NCI-H345 (cell line): ENCODE measurements at regions not wholly inside any gene's neighbourhood (a gene's known extent, or its start where the extent isn't known, plus 50 kb on each side); places are given as distances from the start of the nearest gene placed in this dataset.
"Not testable (repeated sequence)": the region's sequence is repeated elsewhere in the genome, so short reads cannot be mapped to it uniquely, and the experiment has no call there.

ENCODE experiments used
- DNase-seq: peaks from one replicate; lab custom pipeline; 2025; lab: John Stamatoyannopoulos, UW

- no peak for DNase-seq
Measured at GRCh38 chr13:50599927-50600326, 243.6 kb downstream of the DLEU7 start.

GRCh38 chr13:50608370-50608769, 235.1 kb downstream of the DLEU7 start:
- no peak for DNase-seq

- DNase-seq: no peak
Measured at GRCh38 chr13:50609011-50609410, 234.5 kb downstream of the DLEU7 start.

- no peak for DNase-seq
Measured at GRCh38 chr13:50610238-50610637, 233.3 kb downstream of the DLEU7 start.

- no peak for DNase-seq
Measured at GRCh38 chr13:50611117-50611781, 232.2 kb downstream of the DLEU7 start.

GRCh38 chr13:50612717-50613116, 230.8 kb downstream of the DLEU7 start:
- DNase-seq: no peak

- no peak for DNase-seq
Measured at GRCh38 chr13:50613356-50613831, 230.1 kb downstream of the DLEU7 start.

GRCh38 chr13:50615234-50615633, 228.3 kb downstream of the DLEU7 start:
- DNase-seq: no peak

- DNase-seq: no peak
Measured at GRCh38 chr13:50616101-50616500, 227.4 kb downstream of the DLEU7 start.

GRCh38 chr13:50617134-50617721, 226.3 kb downstream of the DLEU7 start:
- DNase-seq: no peak

GRCh38 chr13:50618206-50618605, 225.3 kb downstream of the DLEU7 start:
- DNase-seq: no peak

- DNase-seq: no peak
Measured at GRCh38 chr13:50626101-50626547, 217.4 kb downstream of the DLEU7 start.

GRCh38 chr13:50627111-50627510, 216.4 kb downstream of the DLEU7 start:
- DNase-seq: no peak

- not testable (repeated sequence) for DNase-seq
Measured at GRCh38 chr13:50628512-50628911, 215.0 kb downstream of the DLEU7 start.

- no peak for DNase-seq
Measured at GRCh38 chr13:50629497-50629896, 214.0 kb downstream of the DLEU7 start.

- DNase-seq: no peak
Measured at GRCh38 chr13:50629966-50630365, 213.5 kb downstream of the DLEU7 start.

- DNase-seq: no peak
Measured at GRCh38 chr13:50631041-50631440, 212.5 kb downstream of the DLEU7 start.

GRCh38 chr13:50634339-50634738, 209.2 kb downstream of the DLEU7 start:
- no peak for DNase-seq

GRCh38 chr13:50635504-50635903, 208.0 kb downstream of the DLEU7 start:
- DNase-seq: no peak

GRCh38 chr13:50636007-50636704, 207.3 kb downstream of the DLEU7 start:
- DNase-seq: no peak

GRCh38 chr13:50643060-50643459, 200.4 kb downstream of the DLEU7 start:
- DNase-seq: no peak

GRCh38 chr13:50644081-50644871, 199.2 kb downstream of the DLEU7 start:
- no peak for DNase-seq
